HG02981 (cell line): ENCODE measurements at regions not wholly inside any gene's neighbourhood (a gene's known extent, or its start where the extent isn't known, plus 50 kb on each side); places are given as distances from the start of the nearest gene placed in this dataset.

Source experiments
- ATAC-seq: cut with Tn5 transposase; IDR thresholded peaks from one replicate; pipeline ENCODE4 v1.9.1; 2021; ENCODE audit warnings: mild to moderate bottlenecking, moderate library complexity; ENCODE audit not compliant: unreplicated experiment

DNA sequence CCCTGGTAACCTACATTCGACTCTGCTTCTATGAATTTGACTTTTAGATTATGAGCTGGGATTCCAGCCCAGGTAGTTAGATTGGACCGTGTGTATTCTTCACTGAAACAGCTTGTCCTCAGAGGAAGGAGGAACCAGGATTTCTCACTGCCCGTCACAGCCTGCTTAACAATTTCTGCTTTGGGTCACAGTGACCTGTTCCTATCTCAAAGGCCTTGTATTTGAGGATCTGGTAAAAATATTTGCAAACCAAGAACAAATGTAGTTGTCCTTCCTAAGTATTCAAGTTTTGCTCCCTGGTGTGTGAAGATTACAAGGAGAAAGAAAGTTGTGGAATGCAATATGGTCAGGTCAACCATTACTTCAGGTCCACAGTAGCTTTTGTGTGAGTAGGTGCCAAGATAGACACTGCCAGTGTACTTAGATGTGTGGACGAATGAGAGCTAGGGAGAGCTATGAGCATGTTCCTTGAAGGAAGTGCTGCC, 55.1 kb downstream of the KIF4B start:
- ATAC-seq = no peak

DNA sequence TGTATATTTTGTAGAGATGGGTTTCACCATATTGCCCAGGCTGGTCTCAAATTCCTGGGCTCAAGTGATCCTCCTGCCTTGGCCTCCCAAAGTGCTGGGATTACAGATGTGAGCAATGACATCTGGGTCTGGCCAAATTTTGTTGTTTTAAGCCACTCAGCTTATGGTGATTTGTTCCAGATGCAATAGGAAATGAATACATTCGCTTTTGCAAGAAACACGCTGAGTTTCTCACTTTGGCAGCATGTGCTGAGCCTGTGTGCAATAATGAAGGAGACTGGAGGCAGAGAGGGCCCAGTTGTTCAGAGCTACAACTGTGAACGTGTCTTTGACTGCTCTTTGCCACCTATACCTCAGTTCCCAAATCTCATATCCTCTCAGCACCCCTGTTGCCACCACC, 56.4 kb downstream of the KIF4B start:
- no peak for ATAC-seq

DNA sequence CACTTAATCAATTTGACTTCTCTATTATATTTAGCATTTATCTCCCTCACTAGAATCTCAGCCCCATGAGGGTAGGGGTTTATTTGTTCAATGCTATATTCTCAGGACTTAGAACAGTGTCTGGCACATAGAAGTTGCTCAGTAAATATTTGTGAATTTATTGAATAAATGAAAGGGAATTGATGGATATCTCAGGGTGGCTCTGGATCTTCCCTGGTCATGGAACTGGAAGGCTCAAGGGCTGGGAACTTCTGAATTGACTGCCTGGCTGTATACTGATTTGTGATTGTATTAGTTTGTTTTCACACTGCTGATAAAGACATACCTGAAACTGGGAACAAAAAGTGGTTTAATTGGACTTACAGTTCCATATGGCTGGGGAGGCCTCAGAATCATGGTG, 57.2 kb downstream of the KIF4B start:
- no peak for ATAC-seq

DNA sequence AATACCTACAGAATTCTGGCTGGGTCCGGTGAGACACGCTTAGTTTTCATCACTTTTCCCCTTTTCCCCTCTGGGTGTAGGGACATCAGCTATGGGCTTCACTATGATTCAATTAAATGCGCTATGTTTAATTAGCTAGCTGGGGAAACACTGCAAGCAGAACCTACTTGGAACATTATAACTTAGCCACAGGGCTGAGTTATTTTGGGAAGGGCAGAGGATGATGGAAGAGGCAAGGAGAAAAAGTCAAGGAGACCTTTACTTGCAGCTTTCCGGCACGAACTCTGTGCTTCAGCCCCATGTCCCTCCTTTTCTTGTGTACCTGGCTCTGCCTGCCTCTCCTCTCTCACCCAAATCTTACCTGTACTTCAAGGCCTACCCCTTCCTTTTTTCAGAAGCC, 62.8 kb downstream of the KIF4B start:
- no peak for ATAC-seq

DNA sequence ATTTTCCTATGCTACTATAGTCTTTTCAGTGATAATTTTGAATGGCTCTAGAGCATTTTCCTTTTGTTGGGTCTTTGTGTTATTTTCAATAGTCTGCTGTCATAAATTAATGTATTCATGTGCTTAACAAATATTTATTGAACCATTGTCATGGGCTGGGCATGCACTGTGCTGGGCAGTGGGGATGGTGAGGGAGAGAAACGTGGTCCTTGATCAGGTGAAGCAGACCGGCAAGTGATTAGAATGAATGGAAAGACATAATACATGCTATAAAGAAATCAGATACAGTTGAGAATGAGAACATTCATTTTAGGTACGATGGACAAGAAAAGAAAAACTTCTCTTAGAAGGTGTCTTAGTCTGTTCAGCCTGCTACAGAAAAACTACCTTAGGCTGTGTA, 66.1 kb downstream of the KIF4B start:
- no peak for ATAC-seq

DNA sequence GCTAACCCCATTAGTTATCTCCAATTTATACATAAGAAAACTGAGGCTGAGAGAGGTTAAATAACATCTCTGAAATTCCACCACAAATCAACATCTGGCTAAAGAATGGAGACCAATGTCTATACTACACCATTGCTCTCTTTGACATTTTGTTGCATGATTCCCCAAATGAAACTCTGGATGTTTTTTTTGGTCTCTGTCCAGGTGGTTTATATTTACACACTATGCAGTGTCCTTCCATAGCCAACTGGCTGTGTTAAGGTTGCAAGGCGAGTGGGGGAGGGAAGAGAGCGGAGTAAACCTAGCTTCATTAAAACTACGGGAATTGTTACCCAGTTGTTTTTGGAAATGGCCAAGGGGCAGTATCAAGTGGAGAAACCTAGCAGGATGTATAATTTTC, 67.2 kb downstream of the KIF4B start:
- no peak for ATAC-seq

DNA sequence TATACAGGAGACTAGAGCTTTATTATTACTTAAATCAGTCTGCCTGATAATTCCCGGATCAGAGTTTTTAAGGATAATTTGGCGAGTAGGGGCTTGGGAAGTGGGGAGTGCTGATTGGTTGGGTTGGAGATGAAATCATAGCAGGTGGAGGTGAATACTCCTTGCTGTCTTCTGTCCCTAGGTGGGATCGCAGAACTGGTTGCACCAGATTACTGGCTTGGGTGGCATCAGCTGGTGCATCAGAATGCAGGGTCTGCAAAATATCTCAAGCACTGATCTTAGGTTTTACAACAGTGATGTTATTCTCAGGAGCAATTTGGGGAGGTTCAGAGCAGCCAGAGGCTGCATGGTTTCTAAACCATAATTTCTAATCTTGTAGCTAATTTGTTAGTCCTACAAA, 68.1 kb downstream of the KIF4B start:
- no peak for ATAC-seq

DNA sequence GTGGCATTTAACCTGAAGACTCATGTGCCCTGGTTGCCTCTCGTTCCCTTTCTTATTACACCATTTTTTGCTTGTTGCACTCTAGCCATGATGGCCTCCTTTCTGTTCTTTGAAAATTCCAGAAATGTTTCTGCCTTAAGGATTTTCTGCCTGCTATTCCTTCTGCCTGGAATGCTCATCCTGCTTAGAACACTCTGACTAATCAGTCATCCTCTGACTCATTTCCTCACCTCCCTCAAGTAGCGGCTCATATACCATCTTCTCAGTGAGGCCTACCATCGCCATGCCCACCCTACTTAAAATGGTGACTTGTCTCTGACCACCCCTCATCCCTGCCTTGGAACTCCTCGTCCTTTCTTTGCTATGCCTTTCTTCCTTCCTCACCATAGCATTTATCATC, 68.8 kb downstream of the KIF4B start:
- no peak for ATAC-seq

DNA sequence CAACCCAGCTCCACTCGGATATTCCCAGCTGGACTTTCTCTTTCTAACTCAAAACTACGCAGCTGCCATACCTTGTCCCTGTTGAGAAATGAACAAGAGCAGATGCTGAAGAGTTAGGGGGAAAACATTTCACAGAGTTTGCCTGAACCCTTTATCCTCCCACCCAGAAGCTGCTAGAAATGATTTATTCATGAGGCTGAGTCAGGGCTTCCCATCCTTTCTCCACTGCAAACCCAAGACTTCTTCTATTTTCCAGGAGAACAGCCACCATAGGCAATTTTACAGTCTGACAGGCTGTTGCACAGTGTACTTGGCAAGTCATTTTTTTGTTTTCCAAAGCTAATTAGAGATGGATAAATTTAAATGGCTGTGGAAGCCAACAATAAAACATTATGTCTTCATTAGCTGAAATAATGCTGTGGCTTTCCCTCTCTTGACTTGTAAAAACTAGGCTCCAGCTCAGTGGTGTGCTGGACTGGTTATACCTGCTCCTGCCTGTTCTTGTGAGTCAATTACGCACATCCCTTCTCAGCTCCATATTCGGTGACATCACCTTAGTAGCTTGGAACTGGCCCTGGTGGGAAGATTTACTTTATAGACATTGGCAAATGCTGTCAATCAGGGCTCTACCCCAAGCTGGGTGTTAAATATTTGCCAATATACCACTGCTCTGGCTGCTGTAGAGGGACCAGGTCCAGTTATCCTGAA, 71.9 kb downstream of the KIF4B start:
- ATAC-seq = no peak

DNA sequence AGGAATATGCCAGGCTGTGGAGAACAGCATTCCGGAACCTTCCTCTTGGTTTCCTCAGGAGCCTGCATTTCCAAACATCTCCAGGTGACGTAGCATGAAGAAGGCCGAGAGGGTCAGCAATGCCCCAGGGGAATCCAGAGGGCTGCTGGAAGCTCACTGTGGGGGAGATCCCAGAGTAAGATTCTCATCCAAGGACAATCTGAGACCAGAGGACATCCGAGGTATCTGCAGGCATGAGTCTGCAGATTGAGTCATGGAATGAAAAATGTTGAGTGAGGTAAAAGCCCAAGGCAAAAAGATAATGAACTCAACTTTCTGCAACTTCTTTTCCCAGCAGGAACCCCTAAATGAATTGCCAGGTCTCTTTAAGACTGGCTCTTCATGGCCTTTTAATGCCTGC, 73.5 kb downstream of the KIF4B start:
- ATAC-seq = no peak

DNA sequence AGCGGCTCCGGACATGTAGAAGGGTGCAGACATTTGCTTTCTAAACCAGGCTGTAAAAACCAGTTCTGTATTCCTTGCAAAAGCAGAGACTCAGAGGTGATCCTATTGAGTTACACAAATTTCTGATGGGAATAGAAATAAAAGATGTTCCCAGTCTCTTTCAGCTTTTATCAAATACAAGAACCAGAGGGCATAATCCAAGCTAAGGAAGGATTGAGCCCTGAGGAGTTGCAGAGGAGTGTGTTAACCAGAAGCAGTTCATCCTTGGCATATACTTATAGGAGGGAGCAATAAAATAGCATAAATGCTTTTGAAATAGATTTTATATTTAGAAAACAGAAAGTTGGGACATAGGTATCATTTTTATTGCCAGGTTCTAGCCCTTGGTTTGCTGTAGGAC, 75.3 kb downstream of the KIF4B start:
- no peak for ATAC-seq

DNA sequence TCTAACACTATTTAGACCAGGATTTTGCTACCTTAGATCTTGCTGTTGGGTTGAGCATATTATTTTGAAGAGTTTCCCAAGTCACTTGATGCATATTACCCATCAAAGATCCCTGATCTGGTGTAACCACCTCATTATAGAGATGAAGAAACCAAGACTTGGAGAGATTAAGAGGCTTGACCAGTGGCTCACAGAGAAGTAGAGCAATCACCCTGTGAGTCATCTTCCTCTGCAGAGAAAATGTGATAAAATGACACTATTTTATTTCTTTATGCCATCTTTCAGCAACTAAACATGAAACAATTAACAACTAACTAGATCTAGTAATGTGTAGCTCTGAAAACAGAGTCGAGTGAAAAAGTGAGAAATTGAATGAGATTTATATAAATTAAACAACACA, 76.1 kb downstream of the KIF4B start:
- ATAC-seq = no peak

DNA sequence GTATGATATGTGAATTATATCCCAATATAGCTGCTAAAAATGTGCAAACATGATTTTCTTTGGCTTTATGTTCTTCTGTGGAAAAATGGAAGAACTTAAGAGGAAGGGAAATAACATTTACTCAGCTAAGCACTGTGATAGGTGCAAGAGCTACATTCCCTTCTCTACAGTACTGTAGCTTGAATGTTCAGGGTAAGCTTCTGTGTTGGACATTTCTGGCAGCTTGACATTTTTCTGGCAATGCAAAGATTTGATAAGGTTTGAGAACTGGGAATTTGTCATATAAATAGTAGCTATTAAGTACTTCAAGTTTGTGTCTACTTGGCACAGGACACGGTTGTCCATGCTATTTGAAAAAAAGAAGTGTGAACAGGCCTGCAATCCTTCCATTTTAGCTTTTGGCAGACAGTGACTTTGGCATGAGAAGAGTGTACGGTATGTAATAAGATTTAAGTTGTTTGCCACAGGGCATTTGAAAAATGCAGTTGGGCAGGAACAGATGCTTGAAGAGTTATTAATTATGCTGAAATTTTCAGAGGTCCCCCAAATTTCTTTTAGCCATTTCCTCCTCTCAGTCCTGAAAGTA, 77.6 kb downstream of the KIF4B start:
- no peak for ATAC-seq

DNA sequence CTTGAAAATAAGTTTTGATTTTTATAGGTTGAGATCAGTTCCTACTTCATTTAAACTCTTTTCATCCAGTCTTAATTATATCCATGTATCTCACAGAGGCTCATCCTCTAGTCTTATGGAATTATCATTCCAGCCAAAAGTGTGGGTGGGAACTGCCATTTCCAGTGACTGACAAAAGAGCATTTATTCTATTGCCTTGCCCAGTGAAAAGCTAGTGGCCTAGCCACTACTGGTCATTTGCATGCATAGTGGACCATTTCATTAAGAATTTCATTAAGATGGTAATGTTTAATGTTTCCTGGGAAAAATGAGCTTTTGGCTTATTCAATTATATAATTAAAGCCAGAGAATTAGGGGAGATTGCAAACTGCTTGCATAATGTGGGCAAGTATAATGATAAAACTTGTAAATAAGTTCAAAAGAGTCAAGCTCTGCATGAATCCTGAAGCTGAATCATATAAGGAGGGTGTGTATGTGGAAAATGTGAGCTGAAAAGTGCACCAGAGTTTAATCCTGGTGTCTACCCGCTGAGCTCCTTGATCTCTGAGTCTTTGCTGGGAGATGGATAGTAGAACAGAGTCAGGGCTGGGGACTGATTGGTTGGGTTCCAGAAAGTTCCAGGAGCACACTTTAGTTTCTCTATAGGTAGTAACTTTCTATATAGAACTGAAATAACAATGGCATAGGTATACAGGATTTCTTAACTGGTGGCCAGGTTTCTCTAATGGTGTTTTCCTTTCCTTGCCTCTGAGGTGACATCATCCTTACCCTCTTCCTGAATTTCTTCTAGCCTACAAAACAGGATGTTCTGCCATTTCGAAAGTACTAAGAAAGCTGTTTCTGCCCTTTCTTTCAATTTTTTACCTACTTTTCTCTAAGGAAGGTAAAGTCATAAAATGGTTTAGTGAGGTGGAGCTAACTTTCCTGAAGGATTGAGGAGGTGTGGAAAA, 78.5 kb downstream of the KIF4B start:
- ATAC-seq = no peak

DNA sequence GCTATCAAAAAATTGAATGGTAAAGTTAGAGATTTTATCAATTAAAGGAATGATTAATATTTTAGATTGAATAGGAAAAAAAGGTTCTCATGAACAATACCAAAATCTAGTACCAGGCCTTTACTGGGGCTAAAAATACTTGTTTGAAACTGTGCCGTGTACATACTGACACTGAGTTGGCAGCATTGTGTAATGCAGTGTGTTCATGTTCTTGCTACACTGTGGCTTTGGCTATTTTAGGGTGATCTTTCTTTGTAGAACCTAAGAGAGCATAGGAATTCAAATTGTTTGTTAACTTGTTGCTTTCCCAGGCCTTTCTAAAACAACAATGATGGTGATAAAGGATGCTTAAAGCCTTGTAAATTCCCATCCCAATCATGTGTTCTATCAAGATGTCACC, 80.9 kb downstream of the KIF4B start:
- no peak for ATAC-seq

DNA sequence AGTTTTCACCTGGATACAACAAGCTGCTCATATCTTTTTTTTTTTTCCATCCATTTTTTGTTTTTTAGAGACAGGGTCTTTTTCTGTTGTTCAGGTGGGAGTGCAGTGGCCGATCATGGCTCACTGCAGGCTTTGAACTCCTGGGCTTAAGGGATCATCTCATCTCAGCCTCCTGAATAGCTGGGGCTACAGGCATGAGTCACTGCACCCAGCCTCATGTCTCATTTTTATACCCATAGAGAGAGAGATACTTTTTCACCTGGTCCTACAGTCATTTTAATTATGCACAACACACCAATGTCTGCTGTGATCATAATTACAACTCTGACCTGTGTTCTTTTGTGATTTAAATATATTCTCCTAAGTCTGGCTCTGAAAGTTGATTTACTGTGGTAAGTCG, 84.4 kb downstream of the KIF4B start:
- no peak for ATAC-seq

DNA sequence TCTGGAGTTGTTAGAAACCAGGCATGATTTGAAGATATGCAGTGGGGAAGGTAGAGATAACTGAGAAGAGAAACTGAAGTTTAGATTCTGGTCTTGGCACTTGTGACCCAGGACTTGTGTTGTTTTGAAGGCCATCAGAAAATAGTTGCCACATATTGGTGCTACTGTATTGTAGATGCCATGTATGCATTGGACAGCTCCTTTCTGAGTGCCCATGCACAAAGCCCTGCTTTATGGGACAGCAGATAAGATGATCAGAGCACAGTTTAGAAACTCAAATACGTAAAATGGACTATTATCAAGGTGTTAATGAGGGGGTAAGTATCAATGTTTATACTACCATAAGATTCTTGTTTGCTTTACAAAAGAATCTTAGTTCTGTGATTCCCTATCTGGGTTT, 84.9 kb downstream of the KIF4B start:
- ATAC-seq = no peak

DNA sequence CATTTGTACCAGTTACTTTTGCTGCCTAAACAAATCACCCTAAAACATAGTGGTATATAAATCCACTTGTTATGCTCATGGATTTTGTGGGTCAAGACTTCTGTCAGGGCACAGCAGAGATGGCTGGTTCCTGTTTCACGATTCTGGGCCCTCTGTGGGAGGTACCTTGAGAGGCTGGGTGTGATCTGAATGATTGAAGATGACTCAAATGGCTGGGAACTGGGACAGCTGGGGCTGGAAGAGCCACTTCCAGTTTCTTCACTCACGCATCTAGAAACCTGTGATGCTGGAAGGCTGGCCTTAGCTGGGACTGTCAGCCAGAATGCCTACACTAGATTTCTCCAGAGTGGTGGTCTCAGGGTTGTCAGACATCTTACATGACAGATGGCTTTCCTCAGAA, 88.1 kb downstream of the KIF4B start:
- no peak for ATAC-seq

DNA sequence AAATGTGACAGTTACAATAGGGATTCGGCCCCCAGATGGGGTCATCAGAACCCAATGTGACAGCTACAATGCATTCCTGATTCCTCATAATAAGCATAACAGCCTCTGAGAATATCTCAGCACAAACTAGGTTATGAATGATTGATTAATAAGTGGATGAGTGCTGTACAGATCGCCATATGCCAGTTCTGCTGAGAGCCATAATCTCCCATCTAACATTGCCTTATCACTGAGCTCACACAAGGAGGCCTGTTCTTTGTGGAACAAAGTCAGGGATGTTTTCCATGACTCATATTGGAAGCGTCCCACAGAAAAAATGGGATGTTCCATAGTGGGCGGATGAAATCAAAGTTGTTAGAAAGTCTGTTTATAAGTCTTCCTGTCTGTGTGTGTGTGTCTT, 89.6 kb downstream of the KIF4B start:
- ATAC-seq = no peak

DNA sequence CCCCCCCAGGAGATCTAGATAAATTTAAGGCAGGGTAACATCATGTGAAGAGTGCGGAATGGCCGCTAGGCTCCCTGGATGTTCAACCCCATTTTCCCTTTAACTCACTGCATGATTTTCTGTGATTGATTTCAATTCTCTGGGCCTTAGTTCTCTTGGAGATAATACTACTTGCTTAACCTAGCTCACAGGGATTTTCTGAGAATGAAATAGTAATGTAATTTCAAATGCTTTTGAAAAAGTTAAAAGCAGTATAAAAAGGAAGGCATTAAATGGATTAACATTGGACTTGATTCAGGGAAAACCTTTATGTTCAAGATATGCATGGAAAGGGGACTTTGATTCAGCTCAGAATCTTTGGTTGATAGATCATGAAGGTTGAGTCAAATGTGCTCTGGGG, 90.9 kb downstream of the KIF4B start:
- no peak for ATAC-seq

DNA sequence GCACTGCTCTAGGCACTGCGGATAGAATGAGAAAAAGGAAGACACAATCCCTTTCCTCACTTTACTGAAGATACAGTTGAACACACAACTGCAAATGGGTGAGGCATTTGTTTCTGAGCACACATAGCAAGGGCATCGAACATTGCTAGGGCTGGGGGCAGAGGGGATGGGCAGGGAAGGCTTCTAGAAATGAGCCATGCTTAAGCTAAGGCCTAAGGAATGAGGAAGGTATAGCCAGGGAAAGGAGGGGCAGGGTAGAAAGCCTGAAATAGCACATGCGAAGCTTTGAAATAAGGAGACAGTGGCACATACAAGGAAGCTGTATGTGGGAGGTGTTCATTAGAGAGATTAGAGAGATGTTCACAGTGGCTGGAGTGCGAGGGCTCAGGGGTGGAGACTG, 92.7 kb downstream of the KIF4B start:
- ATAC-seq = no peak

DNA sequence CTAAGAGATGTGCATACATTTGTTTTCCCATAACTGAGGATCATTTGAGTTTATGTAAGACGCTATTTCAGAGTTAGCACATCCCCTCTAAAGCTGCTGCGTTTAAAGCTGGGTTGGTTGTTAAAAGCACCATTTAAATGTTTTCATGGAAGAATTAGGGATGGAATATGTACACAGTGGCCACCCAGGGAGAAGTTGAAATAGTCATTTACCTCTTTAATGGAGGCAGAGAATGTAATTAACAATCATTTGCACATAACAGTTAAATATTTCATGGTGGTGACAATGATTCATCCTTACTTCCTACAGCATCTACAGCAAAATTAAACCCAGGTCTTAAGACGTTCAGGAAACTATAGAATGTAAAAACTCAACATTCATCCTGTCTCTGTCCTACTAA, 100.3 kb downstream of the KIF4B start:
- ATAC-seq = no peak
